ENCODE measurements at regions not wholly inside any gene's neighbourhood (a gene's known extent, or its start where the extent isn't known, plus 50 kb on each side); places are given as distances from the start of the nearest gene placed in this dataset.
"Not testable (repeated sequence)": the region's sequence is repeated elsewhere in the genome, so short reads cannot be mapped to it uniquely, and the experiment has no call there.

DNA sequence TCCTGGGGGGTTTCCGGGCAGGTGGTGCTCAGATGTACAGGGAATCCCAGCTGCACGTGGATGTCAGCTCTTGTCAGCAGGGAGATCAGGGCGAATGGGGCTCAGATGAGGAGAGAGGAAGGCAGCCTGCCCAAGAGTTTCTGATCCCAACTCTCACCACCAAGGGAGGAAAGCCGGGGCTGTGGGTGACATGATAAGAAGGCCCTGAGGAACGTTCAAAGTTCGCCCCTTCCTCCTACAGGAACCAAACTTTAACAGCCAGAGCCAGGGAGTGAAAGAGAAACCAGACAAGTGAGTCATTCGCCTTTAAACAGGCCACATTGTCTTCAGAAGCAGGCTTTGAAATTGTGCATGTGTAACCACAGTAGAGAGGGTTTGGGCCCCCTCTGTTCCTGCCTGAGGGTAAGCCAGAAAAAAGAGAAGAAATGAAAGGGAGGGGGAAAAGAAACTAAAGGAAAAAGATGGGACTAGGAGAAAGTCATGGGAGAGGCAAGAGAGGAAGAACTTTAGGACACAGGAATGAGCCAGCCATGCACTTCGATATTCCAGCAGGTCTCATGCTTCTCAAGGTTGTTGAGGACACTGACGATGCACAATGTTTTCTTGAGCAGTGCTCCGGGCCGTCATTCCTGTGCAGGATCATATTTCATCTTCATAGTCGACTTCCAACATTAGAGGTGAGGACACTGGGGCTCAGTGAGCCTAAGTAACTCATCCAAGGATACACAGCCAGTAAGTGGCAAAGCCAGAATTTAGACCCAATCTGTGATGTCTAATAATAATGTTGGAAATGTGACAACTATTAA lies 691.4 kb upstream of the TBX3 start:
- peak; percentile 67 for DNase-seq (ENCODE audit: low read depth)

DNA sequence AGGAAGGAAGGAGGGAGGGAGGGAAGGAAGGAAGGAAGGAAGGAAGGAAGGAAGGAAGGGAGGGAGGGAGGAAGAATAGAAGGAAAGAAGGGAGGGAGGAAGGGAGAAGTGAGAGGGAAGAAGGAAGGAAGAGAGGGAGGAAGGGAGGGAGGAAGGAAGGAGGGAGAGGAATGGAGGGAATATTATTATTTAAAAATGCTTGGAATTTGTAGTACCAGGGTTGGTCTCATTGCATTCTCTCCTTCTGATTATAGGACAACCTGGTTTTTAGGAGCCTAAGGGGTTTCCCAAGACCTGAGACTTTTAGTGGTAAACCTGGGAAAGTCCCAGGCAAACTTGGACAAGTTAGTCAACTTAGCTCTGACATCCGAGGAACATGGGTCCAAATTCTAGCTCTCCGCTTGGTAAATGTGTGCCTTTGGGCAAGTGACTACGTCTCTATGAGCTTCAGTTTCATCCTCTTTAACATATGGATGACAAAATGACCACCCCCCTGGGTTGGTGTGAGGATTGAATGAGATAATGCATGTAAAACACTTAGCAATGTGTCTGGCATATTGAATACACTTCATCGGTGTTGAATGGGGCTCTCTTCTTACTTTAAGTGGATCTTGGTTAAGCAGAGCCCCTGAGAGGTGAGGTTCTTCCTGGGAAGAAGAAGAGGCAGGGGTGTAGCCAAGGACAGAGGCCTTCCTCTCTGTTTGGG lies 690.7 kb upstream of the TBX3 start:
- TF ChIP-seq, protein P1, sequence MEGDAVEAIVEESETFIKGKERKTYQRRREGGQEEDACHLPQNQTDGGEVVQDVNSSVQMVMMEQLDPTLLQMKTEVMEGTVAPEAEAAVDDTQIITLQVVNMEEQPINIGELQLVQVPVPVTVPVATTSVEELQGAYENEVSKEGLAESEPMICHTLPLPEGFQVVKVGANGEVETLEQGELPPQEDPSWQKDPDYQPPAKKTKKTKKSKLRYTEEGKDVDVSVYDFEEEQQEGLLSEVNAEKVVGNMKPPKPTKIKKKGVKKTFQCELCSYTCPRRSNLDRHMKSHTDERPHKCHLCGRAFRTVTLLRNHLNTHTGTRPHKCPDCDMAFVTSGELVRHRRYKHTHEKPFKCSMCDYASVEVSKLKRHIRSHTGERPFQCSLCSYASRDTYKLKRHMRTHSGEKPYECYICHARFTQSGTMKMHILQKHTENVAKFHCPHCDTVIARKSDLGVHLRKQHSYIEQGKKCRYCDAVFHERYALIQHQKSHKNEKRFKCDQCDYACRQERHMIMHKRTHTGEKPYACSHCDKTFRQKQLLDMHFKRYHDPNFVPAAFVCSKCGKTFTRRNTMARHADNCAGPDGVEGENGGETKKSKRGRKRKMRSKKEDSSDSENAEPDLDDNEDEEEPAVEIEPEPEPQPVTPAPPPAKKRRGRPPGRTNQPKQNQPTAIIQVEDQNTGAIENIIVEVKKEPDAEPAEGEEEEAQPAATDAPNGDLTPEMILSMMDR (IDR thresholded peaks at IDR 0.05; ENCODE audit: low read length, missing control alignments): no peak
- no peak overlapping the region for H3K4me3 ChIP-seq (replicated peaks; ENCODE audit: low read depth, low read length)
- no peak for DNase-seq (ENCODE audit: low read depth)

More for the DNA sequence above, 691.4 kb upstream of the TBX3 start:
- H3K4me3 ChIP-seq (replicated peaks; ENCODE audit: low read depth, low read length): no peak overlapping the region
- TF ChIP-seq, protein P1 (IDR thresholded peaks at IDR 0.05; ENCODE audit: low read length, missing control alignments): no peak

DNA sequence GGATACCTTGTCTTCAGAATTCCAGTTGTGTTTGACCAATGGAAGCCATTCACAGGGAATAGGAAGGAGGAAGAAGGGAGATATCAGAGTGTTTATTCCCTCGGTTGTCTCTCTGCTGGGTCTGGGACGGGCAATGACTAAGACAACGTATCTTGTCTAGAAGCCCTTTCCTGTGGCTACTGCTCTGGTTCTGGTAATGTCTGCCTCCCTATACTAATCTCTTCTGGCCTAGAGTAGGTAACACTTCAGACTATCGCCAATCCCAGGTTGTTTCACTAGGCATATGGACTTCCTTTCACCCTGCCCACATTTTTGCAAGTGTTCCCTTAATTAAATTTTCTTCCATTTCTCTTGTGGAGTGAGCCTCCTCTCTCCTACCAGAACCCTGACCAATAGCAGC lies 687.7 kb upstream of the TBX3 start:
- TF ChIP-seq, protein P1 (IDR thresholded peaks at IDR 0.05; ENCODE audit: low read length, missing control alignments): no peak
- DNase-seq (ENCODE audit: low read depth): no peak
- no peak overlapping the region for H3K4me3 ChIP-seq (replicated peaks; ENCODE audit: low read depth, low read length)

DNA sequence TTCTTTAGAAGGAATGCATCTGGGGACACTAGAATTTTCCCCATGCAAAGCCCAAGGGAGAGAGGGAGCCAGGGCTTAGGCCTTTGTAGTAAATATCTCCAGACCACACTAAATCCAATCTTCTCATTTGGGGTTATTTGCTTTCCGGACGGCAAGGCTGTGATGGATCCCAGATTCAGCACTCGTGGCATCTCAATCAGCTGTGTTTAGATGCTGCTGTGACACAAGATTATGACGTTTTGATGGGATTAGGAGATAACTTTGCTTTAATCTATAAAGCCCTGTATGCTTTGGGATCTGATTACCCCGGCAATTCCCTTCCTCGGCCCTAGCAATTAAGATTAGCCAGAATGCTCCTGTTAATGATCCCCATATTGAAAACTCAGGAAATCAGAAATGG lies 686.7 kb upstream of the TBX3 start:
- H3K4me3 ChIP-seq (replicated peaks; ENCODE audit: low read depth, low read length): no peak overlapping the region
- TF ChIP-seq, protein P1 (IDR thresholded peaks at IDR 0.05; ENCODE audit: low read length, missing control alignments): no peak
- DNase-seq (ENCODE audit: low read depth): no peak

DNA sequence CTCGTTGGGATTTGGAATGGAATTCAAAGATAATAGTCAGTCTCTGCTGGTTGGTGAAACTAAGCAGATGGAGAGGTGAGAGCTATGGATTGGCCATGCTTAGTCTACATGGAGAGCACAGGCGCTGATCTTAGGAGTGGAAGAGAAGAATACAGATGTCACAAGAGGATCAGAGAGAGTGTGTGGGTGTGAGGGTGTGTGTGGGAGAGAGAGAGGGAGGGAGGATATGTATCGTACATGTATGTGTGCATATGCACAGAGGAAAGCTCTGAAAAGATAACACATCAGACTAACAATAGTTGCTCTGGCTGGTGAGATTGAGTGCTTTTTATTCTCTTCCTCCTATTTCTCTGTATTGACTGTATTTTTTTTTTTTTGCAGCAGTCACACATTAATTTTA lies 686.2 kb upstream of the TBX3 start:
- TF ChIP-seq, protein P1 (IDR thresholded peaks at IDR 0.05; ENCODE audit: low read length, missing control alignments): no peak
- DNase-seq (ENCODE audit: low read depth): no peak
- no peak overlapping the region for H3K4me3 ChIP-seq (replicated peaks; ENCODE audit: low read depth, low read length)

DNA sequence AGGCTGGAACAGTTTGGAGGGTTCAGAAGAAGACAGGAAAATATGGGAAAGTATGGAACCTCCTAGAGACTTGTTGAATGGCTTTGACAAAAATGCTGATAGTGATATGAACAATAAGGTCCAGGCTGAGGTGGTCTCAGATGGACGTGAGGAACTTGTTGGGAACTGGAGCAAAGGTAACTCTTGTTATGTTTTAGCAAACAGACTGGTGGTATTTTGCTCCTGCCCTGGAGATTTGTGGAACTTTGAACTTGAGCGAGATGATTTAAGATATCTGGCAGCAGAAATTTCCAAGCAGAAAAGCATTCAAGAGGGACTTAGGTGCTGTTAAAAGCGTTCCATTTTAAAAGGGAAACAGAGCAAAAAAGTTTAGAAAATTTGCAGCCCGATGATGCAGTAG lies 682.3 kb upstream of the TBX3 start:
- not testable (repeated sequence) for H3K4me3 ChIP-seq (replicated peaks; ENCODE audit: low read depth, low read length)

DNA sequence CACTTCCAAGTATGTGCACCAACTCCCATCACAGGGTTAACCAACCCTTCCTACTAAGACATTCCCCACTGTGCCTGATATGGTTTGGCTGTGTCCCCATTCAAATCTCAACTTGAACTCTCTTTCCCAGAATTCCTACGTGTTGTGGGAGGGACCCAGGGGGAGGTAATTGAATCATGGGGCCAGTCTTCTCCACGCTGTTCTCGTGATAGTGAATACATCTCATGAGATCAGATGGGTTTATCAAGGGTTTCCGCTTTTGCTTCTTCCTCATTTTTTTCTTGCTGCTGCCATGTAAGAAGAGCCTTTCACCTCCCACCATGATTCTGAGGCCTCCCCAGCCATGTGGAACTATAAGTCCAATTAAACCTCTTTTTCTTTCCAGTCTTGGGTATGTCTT lies 681.8 kb upstream of the TBX3 start:
- DNase-seq (ENCODE audit: low read depth); H3K4me3 ChIP-seq (replicated peaks; ENCODE audit: low read depth, low read length): not testable (repeated sequence)

More for the DNA sequence above, 682.3 kb upstream of the TBX3 start:
- not testable (repeated sequence) for DNase-seq (ENCODE audit: low read depth)

DNA sequence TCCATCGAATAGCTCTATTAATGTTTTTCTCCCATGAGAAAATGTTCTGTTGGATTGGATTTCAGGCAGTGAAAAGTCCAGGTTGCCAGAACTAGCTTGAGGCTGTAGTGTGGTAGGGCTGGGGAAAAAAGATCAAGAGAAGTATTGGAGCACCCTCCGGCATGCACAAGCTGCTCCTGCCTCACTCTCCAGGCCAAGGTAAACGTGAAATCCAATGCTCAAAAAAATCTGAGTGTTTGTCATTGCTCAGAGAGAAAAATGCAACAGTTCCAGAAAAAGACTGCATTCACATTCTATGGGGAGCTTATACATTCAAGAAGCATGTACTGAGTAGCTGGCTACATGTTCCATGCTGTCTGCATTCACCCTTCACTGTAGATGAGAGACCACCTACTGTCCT lies 680.9 kb upstream of the TBX3 start:
- TF ChIP-seq, protein P1 (IDR thresholded peaks at IDR 0.05; ENCODE audit: low read length, missing control alignments): no peak
- DNase-seq (ENCODE audit: low read depth): no peak
- no peak overlapping the region for H3K4me3 ChIP-seq (replicated peaks; ENCODE audit: low read depth, low read length)
